Fibroblast of villous mesenchyme (primary cell): ENCODE measurements at regions not wholly inside any gene's neighbourhood (a gene's known extent, or its start where the extent isn't known, plus 50 kb on each side); places are given as distances from the start of the nearest gene placed in this dataset. TPM values are rescaled to one million over a fixed set of nuclear protein-coding genes. Genes with fewer than 3 reads are reported as not detected.
"Not testable (repeated sequence)": the region's sequence is repeated elsewhere in the genome, so short reads cannot be mapped to it uniquely, and the experiment has no call there.

Source experiments
- DNase-seq: peaks from one replicate; pipeline ENCODE4 v3.0.0-alpha.2; 2010; ENCODE audit warnings: low read depth
- H3K4me3 ChIP-seq: 2 replicates; pipeline ENCODE4 v1.5.1; 2011; ENCODE audit warnings: low read depth, mild to moderate bottlenecking, low read length
- small RNA-seq: library from RNA; depleted of rRNA; stranded (forward); fragments of <200 nt; gene quantifications from one replicate; pipeline ENCODE3, GENCODE V24; 2012

DNA sequence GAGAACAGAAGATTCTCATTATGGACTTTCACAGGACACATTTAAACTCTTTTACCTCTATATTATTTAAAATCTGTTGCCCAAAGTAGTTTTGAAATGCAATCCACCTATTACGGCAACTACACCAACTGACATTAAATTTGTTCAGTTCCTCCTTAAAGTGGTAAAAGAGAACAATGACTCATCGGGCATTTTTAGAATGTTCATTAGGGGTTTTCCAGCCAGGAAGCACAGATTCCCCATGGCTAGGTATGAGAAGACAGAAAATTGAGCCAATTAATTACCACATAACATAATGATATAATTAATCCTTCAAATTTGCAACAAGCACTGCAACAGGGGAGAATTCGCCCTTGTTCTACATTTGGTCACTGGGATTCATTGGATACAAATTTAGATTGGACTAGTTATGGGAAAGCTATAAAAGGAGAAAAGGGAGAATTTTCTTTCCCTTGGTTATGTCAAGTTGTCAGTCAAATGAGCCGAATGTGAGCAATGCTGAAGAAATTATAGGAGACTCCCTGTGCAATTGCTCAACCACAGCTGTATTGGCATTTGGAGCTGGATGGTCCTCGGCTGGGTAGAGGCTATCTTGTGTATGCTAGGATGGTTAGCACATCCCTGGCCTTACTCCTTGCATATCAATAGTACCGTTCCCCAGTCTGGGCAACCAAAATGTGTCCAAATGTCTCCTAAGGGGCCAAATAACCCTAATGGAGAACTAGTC, 1549.8 kb downstream of the CDY2B start:
- not testable (repeated sequence) for DNase-seq, H3K4me3 ChIP-seq

DNA sequence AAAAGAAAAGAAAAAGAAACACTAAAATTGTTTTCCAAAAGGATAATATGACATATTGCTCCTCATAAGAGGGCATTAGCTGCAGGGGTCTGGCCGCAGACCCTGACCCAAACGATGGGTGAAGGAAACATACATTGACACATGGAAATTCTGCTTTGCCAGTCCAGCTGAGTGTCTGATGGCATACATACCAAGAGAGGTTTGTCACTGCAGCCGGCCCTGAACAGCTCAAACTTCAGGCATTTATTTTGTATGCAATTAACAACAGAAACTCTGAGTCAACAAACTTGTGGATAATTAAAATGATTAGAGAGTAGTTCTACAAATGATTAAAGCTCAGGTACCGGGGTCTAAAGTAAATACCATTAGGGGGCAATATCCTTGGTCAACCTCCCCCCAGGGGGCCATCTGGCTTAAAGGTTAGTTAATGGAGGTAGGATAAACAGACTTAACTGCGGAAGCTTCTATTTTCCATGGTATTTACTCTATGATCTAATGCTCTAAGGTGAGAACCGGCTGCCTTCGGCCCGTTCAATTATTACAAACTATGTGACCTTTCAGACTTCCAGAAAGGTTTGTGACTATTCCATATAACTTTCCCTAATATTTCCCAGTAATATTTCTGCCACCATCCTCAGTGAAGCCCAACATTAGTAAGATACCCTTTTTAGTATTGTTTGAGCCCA, 1550.7 kb downstream of the CDY2B start:
- not testable (repeated sequence) for H3K4me3 ChIP-seq, DNase-seq

Small RNA genes lying in the stretch of these regions (small RNA-seq; reads per million reads assigned to genes)
- not detected for gene RNU6-184P
